ENCODE measurements at regions not wholly inside any gene's neighbourhood (a gene's known extent, or its start where the extent isn't known, plus 50 kb on each side); places are given as distances from the start of the nearest gene placed in this dataset.
"Not testable (repeated sequence)": the region's sequence is repeated elsewhere in the genome, so short reads cannot be mapped to it uniquely, and the experiment has no call there.

DNA sequence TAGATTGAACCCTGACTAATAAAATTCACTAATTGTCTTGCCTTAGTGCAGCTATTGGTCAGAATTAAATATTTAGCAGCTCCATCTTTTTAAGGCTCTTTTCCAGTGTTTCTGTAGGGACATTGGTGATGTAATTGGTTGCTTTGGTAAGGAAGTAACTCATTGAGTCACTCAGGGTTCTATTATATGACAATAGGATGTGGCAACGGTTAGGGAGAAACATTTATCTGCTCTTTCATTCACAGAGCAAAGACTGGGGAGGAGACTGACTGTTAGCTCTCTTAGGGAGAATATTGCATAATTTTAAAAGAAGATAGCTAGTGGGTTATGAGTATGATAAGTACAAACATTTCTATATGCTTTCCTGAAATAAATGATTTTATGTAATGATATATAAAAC is 616.5 kb downstream of the TRHDE start:
- DNase-seq = no peak
- Histone ChIP-seq H3K27ac (no peak overlapping the region), H3K36me3 (no peaks in the 10 kb centered on the region), H3K4me3 (no peak overlapping the region), H3K9me3 (no peaks in the 10 kb centered on the region), H3K4me1 (no peaks in the 10 kb centered on the region), H3K27me3 (no peaks in the 10 kb centered on the region)
- intact Hi-C loops (cut with DNase I; ENCODE audit: low total_unique reads) = no loop called here
- TF ChIP-seq, protein P1, sequence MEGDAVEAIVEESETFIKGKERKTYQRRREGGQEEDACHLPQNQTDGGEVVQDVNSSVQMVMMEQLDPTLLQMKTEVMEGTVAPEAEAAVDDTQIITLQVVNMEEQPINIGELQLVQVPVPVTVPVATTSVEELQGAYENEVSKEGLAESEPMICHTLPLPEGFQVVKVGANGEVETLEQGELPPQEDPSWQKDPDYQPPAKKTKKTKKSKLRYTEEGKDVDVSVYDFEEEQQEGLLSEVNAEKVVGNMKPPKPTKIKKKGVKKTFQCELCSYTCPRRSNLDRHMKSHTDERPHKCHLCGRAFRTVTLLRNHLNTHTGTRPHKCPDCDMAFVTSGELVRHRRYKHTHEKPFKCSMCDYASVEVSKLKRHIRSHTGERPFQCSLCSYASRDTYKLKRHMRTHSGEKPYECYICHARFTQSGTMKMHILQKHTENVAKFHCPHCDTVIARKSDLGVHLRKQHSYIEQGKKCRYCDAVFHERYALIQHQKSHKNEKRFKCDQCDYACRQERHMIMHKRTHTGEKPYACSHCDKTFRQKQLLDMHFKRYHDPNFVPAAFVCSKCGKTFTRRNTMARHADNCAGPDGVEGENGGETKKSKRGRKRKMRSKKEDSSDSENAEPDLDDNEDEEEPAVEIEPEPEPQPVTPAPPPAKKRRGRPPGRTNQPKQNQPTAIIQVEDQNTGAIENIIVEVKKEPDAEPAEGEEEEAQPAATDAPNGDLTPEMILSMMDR (IDR thresholded peaks at IDR 0.05) = no peak

DNA sequence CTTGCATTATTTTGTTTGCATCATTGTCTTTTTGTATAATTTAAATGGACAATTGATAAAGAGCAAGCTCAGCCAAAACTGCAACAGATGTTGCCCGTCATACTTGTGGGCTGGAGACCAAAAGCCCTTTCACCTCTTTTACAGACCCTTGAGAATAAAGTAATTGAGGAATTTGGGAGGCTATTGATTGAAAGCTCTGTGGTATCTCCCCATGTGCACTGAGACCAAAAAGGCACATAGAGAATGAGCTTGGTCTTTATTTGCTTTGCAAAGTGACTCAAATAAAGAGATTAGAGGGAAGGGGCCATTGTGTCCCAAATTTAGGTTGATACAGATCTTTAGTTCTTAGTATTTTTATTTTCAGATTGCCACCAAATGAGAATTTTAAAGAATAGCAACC is 617.6 kb downstream of the TRHDE start:
- no peaks in the 10 kb centered on the region for H3K27me3 ChIP-seq
- DNase-seq = no peak
- no peak overlapping the region for H3K27ac ChIP-seq
- no peaks in the 10 kb centered on the region for H3K9me3 ChIP-seq
- H3K4me3 ChIP-seq = no peak overlapping the region
- no peaks in the 10 kb centered on the region for H3K36me3 ChIP-seq
- intact Hi-C loops (cut with DNase I; ENCODE audit: low total_unique reads) = no loop called here
- H3K4me1 ChIP-seq = no peaks in the 10 kb centered on the region
- TF ChIP-seq, protein P1 (IDR thresholded peaks at IDR 0.05) = no peak

DNA sequence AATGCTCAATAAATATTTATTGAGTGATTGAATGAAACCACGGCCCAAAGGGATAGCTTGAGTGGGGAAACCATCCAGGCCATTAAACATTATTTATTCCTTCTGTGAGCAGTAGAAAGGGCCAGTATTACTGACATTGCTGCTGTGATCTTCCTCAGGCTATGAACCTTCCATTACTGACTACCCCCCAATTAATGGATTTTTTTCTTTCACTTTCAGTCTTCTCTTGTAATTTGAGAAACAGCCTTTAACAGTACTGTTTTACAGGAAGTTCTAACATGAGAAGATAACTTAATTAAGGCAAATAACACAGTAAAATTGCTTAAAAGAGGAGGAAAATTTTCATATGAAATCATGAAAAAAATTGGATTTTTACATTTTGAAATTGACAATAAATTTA is 629.5 kb downstream of the TRHDE start:
- Histone ChIP-seq H3K36me3 (no peaks in the 10 kb centered on the region), H3K9me3 (no peaks in the 10 kb centered on the region), H3K27me3 (no peaks in the 10 kb centered on the region), H3K4me3 (no peak overlapping the region), H3K4me1 (no peaks in the 10 kb centered on the region), H3K27ac (no peak overlapping the region)
- no peak for DNase-seq
- TF ChIP-seq, protein P1 (IDR thresholded peaks at IDR 0.05) = no peak
- intact Hi-C loops (cut with DNase I; ENCODE audit: low total_unique reads) = no loop called here

DNA sequence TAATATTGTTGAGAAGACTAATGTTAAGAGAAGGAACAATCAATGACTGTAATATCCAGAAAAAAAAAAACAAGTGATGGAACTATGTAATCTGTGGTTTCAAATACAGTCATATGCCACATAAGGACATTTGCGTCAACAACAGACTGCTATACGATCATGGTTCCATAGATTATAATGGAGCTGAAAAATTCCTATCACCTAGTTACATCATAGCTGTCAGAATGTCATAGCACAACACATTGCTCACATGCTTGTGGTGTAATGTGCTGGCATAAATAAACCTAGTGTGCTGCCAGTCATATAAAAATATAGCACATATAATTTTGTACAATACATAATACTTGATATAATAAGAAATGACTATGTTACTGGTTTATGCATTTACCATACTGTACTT is 653.5 kb downstream of the TRHDE start:
- no peaks in the 10 kb centered on the region for H3K4me1 ChIP-seq
- DNase-seq = no peak
- H3K4me3 ChIP-seq = no peak overlapping the region
- no peaks in the 10 kb centered on the region for H3K9me3 ChIP-seq
- H3K27me3 ChIP-seq = no peaks in the 10 kb centered on the region
- intact Hi-C loops (cut with DNase I; ENCODE audit: low total_unique reads) = no loop called here
- TF ChIP-seq, protein P1 (IDR thresholded peaks at IDR 0.05) = no peak
- H3K36me3 ChIP-seq = no peaks in the 10 kb centered on the region
- no peak overlapping the region for H3K27ac ChIP-seq

DNA sequence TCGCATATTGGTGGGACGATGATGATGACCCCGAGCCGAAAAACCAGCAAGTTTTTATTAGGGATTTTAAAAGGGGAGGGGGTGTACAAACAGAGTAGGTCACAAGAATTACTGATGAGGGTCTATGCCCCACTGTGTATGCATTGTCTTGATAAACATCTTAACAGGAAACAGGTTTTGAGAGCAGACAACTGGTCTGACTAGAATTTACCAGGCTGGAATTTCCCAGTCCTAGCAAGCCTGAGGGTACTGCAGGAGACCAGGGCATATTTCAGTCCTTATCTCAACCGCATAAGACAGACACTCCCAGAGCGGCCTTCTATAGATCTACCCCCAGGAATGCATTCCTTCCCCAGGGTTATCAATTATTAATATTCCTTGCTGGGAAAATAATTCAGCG is 659.7 kb downstream of the TRHDE start:
- H3K4me3 ChIP-seq; H3K9me3 ChIP-seq; DNase-seq; H3K36me3 ChIP-seq; H3K4me1 ChIP-seq; intact Hi-C loops (cut with DNase I; ENCODE audit: low total_unique reads); H3K27ac ChIP-seq; H3K27me3 ChIP-seq: not testable (repeated sequence)

DNA sequence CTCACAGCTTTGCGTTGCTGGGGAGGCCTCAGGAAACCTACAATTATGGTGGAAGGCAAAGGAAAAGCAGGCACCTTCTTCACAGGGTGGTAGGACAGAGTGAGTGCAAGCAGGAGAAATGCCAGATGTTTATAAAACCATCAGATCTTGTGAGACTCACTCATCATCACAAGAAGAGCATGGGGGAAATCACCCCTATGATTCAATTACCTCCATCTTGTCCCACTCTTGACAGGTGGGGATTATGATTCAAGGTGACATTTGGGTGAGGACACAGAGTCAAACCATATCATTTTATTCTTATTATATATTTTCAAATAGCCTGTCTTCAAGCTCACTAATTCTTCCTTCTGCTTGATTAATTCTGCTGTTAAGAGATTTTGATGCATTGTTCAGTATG is 665.3 kb downstream of the TRHDE start:
- intact Hi-C loops (cut with DNase I; ENCODE audit: low total_unique reads) = no loop called here
- Histone ChIP-seq H3K27ac (no peak overlapping the region), H3K4me3 (no peak overlapping the region), H3K36me3 (no peaks in the 10 kb centered on the region), H3K9me3 (peaks cover 0 to 3% (median 0%) of the 10 kb centered on the region in 3 donors), H3K27me3 (no peaks in the 10 kb centered on the region), H3K4me1 (no peaks in the 10 kb centered on the region)
- TF ChIP-seq, protein P1 (IDR thresholded peaks at IDR 0.05) = no peak
- DNase-seq = no peak
